HG03159 (cell line): ENCODE measurements at regions not wholly inside any gene's neighbourhood (a gene's known extent, or its start where the extent isn't known, plus 50 kb on each side); places are given as distances from the start of the nearest gene placed in this dataset.
"Not testable (repeated sequence)": the region's sequence is repeated elsewhere in the genome, so short reads cannot be mapped to it uniquely, and the experiment has no call there.

Experiments
- ATAC-seq: cut with Tn5 transposase; IDR thresholded peaks from one replicate; pipeline ENCODE4 v1.9.1; 2021; ENCODE audit warnings: mild to moderate bottlenecking, moderate library complexity; ENCODE audit not compliant: unreplicated experiment

GRCh38 chrX:75873993-75874392 is 88.9 kb upstream of the MAGEE2 start:
- ATAC-seq = no peak

GRCh38 chrX:75883446-75883845 is 98.4 kb upstream of the MAGEE2 start:
- no peak for ATAC-seq

- ATAC-seq = no peak
Measured at GRCh38 chrX:75887833-75888232, 102.8 kb upstream of the MAGEE2 start.

- ATAC-seq = no peak
Measured at GRCh38 chrX:75892749-75893148, 107.7 kb upstream of the MAGEE2 start.

GRCh38 chrX:75893281-75893680 is 108.2 kb upstream of the MAGEE2 start:
- no peak for ATAC-seq

- ATAC-seq = no peak
Measured at GRCh38 chrX:75911716-75912115, 126.7 kb upstream of the MAGEE2 start.

GRCh38 chrX:75957107-75957610 is 172.1 kb upstream of the MAGEE2 start:
- ATAC-seq = no peak

GRCh38 chrX:75961321-75961720 is 176.3 kb upstream of the MAGEE2 start:
- ATAC-seq = not testable (repeated sequence)

- no peak for ATAC-seq
Measured at GRCh38 chrX:75963774-75964173, 178.7 kb upstream of the MAGEE2 start.

- ATAC-seq = no peak
Measured at GRCh38 chrX:75968293-75968692, 183.2 kb upstream of the MAGEE2 start.

- no peak for ATAC-seq
Measured at GRCh38 chrX:75986976-75987375, 185.9 kb upstream of the PBDC1 start.

- peak; percentile 67 for ATAC-seq
Measured at GRCh38 chrX:75989806-75990590, 182.9 kb upstream of the PBDC1 start.

- ATAC-seq = no peak
Measured at GRCh38 chrX:75997692-75998091, 175.2 kb upstream of the PBDC1 start.

GRCh38 chrX:76014321-76014720 is 158.5 kb upstream of the PBDC1 start:
- ATAC-seq = no peak

- no peak for ATAC-seq
Measured at GRCh38 chrX:76026292-76026691, 146.6 kb upstream of the PBDC1 start.

- no peak for ATAC-seq
Measured at GRCh38 chrX:76026751-76027150, 146.1 kb upstream of the PBDC1 start.

- ATAC-seq = no peak
Measured at GRCh38 chrX:76029385-76029784, 143.5 kb upstream of the PBDC1 start.

GRCh38 chrX:76064825-76065224 is 108.0 kb upstream of the PBDC1 start:
- no peak for ATAC-seq

GRCh38 chrX:76076124-76076523 is 96.7 kb upstream of the PBDC1 start:
- ATAC-seq = no peak

GRCh38 chrX:76109654-76110053 is 63.2 kb upstream of the PBDC1 start:
- no peak for ATAC-seq
